SKM-1 treated with dmso at 0.1 percent for 144 hours (cell line): ENCODE measurements at regions not wholly inside any gene's neighbourhood (a gene's known extent, or its start where the extent isn't known, plus 50 kb on each side); places are given as distances from the start of the nearest gene placed in this dataset.

ENCODE experiments used
- DNase-seq: peaks from one replicate; lab custom pipeline; 2025; ENCODE audit not compliant: unreplicated experiment; lab: John Stamatoyannopoulos, UW

- no peak for DNase-seq
Observed at GRCh38 chr10:1978584-1978983, 241.3 kb upstream of the ADARB2 start.

DNA sequence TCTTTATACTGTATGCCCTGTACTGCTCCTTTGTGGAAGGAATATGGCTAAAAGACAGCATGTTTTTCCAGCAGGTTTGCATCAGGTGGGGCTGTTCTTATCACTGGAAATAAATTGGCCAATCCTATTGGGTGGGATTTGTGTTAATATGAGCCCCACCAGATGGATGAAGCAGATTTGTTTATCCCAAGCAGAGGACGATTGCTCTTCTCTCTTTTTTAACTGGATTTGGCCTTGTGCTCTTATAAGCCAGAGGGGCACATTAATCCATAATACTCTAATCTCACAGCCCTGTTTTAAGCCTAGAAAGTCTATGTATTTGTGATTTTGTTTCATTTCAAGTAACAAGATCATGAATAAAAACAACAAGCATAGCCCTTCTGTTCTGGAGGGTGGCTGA lies 240.1 kb upstream of the ADARB2 start:
- DNase-seq, result no peak

DNA sequence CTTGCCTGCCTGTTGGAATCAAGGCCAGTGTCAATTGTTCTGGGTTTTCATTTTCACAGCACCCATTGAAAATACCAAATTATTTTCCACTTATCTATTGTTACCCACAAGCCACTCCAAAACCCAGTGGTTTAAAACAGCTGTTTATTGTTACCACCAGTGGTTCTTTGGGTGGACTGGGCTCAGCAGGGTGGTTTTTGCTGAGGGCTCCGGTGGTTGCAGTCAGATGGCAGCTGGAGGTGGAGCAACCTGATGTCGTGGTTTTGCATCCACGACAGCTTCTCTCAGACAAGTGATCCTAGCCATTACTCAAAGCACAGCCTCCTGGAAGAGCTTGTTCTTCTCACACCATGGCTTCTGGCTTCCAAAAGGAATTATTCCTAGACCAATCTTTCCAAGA lies 235.1 kb upstream of the ADARB2 start:
- no peak for DNase-seq

- DNase-seq, result no peak
Observed at GRCh38 chr10:1968257-1969033, 231.1 kb upstream of the ADARB2 start.

DNA sequence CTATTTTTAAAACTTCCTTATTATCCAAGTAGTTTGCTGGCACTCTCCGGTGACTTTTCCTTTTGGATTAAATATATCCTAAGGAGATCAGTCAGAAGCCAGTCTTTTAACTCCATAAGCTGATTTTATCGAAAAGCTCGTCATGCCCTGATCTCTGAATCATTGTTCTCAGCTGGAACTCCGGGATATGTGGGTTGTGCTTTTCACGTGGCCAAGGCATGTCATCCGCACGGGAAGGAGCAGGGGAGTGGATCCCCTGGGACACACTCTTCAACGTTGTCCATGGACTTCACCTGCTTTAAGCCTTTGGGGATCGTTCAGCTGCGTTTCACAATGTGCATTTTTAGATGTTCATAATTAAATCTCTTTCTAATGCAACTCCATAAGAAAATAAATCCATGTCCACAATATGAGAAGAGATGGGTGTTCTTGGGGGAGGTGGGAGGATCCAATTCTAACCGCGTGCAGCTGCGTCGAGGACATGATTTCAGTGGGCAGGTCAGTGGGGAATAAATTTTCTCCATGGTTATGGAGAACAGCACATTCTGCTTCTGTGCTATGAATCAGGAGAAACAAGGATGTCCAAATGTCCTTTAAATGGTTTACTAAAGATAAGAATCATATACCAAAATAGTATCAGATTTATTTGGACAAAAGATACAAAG lies 229.5 kb upstream of the ADARB2 start:
- DNase-seq, result no peak

- DNase-seq, result no peak
Observed at GRCh38 chr10:1964476-1964875, 227.2 kb upstream of the ADARB2 start.

DNA sequence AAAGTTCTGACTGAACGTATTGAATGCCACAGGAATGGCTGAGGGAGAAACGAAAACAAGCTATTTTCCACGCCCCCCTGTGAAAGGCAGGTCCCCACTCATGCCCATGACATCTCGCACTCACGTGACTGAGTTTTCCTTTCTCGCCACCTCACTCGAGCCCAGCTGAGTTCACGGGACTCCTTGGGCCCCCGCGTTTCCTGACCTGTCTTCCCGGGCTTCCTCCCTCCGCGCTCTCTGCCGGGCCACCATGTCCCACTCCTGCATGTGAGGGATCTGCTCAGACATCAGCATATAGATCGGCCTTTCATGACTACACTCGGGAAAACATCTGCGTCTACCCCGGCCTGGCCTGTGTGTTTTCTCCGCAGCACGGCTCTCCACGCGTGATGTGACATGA lies 226.0 kb upstream of the ADARB2 start:
- DNase-seq, result no peak

DNA sequence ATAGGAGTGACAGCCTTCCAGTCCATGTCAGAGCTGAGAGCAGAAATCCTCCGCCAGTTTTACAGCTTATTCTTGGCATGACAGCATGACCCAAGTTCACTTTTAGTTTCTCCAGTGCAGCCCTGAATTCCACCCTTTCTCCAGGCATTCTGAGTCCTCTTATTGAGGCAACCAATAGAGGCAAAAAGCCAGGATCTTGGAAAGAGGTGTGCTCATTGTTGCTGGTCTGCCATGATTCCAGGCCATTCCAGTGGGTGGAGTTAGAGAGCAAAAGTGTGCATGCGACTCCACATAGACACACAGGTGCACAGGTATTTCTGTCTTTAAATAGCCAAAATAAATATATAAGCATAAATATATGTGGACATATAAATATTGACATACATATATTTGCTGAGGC lies 224.7 kb upstream of the ADARB2 start:
- DNase-seq, result no peak

GRCh38 chr10:1960982-1961381 lies 223.7 kb upstream of the ADARB2 start:
- no peak for DNase-seq

GRCh38 chr10:1957057-1957456 lies 219.7 kb upstream of the ADARB2 start:
- DNase-seq, result no peak

GRCh38 chr10:1954300-1954699 lies 217.0 kb upstream of the ADARB2 start:
- DNase-seq, result no peak

DNA sequence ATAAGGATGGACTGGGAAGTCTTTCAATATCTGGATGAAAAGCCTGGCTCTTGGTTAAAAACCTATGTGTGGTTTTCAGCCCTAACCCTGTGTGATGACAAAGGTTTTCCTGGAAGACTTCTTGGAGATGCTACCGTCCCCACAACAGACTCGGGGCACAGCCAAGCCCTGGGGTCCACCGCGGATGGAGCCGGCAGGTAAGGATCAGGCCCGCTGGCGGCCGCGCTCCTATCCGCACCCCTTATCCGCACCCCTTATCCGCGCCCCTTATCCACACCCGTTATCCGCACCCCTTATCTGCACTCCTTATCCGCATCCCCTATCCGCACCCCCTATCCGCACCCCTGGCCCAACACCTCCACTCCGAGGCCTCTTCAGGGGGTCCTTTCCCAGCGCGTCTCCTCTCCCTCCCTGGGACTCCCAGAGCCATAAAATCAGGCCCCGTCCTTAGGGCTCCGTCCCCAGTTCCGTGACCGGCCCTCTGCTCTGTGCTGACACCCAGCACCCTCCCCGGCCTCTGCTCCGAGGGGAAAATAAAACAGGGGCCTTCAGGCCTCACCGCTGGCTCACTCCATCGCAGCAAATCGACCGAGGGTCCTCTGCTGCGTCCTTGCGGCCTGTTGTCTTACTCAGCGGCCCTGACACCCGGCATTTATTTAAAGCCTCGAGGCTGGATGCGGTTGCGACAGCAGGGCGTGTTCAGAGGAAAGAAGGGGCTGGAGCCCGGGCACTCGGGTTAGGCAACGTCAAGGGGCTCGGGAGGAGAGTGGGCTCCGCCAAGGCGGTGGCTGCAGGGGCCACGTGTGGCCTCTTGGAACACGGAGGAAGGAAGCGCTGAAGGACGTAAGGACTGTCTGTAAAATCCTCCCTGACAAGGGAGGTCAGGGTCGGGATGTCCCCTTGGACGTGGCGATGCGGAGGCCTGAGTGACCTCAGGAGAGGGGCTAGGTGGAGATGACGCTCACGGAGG lies 215.1 kb upstream of the ADARB2 start:
- no peak for DNase-seq

- DNase-seq, result no peak
Observed at GRCh38 chr10:1950803-1951495, 213.6 kb upstream of the ADARB2 start.

GRCh38 chr10:1947464-1948003 lies 210.2 kb upstream of the ADARB2 start:
- no peak for DNase-seq

- no peak for DNase-seq
Observed at GRCh38 chr10:1944487-1944886, 207.2 kb upstream of the ADARB2 start.

DNA sequence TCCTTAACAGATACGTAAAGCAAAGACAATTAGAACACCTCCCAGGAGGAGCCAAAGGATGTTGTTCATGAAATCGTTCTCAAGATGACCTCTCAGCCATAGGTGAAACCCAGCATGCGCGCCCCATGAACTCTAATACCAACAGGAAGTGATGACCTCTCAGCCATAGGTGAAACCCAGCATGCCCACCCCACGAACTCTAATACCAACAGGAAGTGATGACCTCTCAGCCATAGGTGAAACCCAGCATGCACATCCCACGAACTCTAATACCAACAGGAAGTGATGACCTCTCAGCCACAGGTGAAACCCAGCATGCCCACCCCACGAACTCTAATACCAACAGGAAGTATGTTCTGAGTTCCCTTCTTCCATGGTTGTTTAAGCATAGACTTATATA lies 205.2 kb upstream of the ADARB2 start:
- no peak for DNase-seq

DNA sequence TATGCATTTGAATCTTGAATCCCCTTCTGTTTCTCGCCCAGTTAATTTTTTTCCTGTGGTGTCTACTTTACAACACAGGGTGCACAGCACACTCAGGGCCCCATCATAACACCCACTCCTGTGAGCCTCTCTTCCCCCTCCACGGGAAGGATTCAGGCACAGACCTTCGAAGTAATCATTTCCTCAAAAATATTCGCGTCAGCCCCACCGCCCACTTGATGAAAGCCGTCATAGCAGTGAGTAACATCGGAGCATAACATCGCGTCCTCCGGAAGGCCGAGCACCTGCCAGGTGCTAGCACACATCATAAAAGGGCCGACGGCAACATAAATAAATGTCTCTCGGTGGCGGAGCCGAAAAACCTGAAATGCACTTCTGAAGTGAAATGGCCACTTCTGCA lies 201.7 kb upstream of the ADARB2 start:
- no peak for DNase-seq

DNA sequence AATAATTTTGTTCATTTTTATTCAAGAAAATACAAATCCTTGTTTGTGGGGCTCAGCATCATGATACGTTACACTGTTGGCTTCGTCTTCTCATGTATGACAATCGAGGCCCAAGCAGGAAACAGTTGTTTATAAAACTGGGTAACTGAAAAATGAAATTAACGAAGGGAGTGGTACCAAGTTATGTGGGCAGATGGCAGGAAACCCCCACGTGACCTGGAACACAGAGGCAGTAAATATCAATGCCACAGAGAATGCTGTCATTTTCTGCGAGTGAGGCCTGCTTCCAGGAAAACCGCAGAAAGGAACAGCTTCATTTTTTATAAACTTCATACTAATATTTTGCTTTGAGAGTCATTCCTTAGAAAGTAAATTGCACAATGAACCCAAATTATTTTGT lies 201.0 kb upstream of the ADARB2 start:
- no peak for DNase-seq

DNA sequence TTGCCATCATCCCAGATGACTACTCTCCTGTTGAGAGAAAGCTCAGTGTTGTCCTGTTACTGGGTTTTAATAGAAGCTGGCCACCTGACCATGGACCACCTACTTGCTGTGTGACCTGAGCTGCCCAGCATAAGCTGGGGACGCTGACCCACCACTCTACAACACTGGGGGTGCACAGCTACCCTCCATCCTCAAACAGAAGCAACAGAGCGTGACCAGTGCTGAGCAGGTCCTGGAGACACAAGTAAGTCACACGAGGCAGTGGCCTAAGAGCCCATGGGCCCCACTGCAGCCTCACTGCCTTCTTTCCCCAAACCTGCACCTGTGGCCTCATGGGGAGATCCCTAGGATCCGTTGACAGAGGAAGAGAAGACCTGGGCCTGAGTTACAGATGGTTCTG lies 198.6 kb upstream of the ADARB2 start:
- no peak for DNase-seq

DNA sequence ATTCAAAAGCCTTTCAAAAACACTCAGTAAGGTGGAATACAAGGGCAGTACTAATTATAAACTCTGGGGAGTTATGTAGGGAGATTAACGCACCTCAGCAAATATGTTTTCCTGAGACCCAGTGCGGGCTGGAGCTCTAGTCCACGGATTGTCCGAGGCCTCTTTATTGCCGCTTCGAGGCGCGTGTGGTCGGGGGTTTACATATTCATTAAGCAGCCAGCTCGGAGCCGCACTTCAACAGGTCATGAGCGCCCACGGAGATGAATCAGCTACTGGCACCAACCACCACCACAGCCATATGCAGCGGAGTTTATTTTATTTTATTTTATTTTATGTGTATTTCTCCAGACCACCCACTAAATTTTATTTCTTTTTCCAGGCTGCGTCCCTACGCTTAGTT lies 195.9 kb upstream of the ADARB2 start:
- DNase-seq, result no peak

GRCh38 chr10:1932692-1933094 lies 195.4 kb upstream of the ADARB2 start:
- DNase-seq, result no peak
